ENCODE measurements at regions not wholly inside any gene's neighbourhood (a gene's known extent, or its start where the extent isn't known, plus 50 kb on each side); places are given as distances from the start of the nearest gene placed in this dataset.

- Histone ChIP-seq H3K4ac (replicated peaks; ENCODE audit: insufficient read length, low read depth, low read length) (no peak overlapping the region), H4K91ac (replicated peaks; ENCODE audit: insufficient read length, low read length) (no peak overlapping the region), H4K20me1 (replicated peaks in 1 of 2; ENCODE audit: control insufficient read depth in 1 of 2, insufficient read depth in 2 of 2, low read length in 2 of 2) (no peaks in the 10 kb centered on the region), H3K14ac (ENCODE audit: insufficient read length) (no peak overlapping the region), H3K18ac (ENCODE audit: extremely low read depth, low read length) (no peak overlapping the region), H3K9ac (replicated peaks in 1 of 4; ENCODE audit: extremely low read depth in 1 of 4, low read depth in 3 of 4, low read length in 3 of 4) (no peak overlapping the region; a peak in 1 of 7 replicates), H2BK12ac (ENCODE audit: low read depth, low read length) (no peak overlapping the region), H3K4me2 (ENCODE audit: insufficient read depth in 1 of 2, low read depth in 2 of 2, low read length in 2 of 2) (no peak overlapping the region), H3K79me1 (ENCODE audit: low read depth, low read length) (no peaks in the 10 kb centered on the region), H3K23me2 (ENCODE audit: low read depth, low read length) (no peaks in the 10 kb centered on the region), H2BK20ac (ENCODE audit: low read length) (no peak overlapping the region), H2BK120ac (replicated peaks; ENCODE audit: low read depth, low read length) (no peak overlapping the region), H4K8ac (ENCODE audit: extremely low read depth, insufficient read depth, low read length) (no peak overlapping the region), H4K5ac (ENCODE audit: insufficient read length, low read depth, low read length) (no peak overlapping the region), H3K79me2 (ENCODE audit: control insufficient read depth in 1 of 2, insufficient read depth in 2 of 2, low read length in 2 of 2) (no peaks in the 10 kb centered on the region), H3K36me3 (ENCODE audit: control insufficient read depth in 2 of 4, insufficient read depth in 4 of 4, low read length in 3 of 4) (no peaks in the 10 kb centered on the region), H3K56ac (replicated peaks; ENCODE audit: insufficient read length, low read depth, low read length) (no peak overlapping the region), H3K27me3 (replicated peaks in 1 of 4; ENCODE audit: control insufficient read depth in 3 of 4, extremely low read depth in 1 of 4, insufficient read depth in 3 of 4, low read length in 3 of 4) (no peaks in the 10 kb centered on the region), H3K23ac (ENCODE audit: insufficient read length) (no peak overlapping the region), H3K9me3 (ENCODE audit: insufficient read depth in 2 of 2, low read depth in 1 of 2, low read length in 1 of 2) (no peaks in the 10 kb centered on the region), H3K27ac (ENCODE audit: low read depth, low read length) (no peak overlapping the region), H3K4me3 (ENCODE audit: extremely low read depth in 1 of 4, insufficient read depth in 2 of 4, low read depth in 3 of 4, low read length in 4 of 4) (no peak overlapping the region), H2AFZ (ENCODE audit: low read length) (no peak overlapping the region), H2BK15ac (ENCODE audit: low read length) (no peak overlapping the region), H3K4me1 (replicated peaks in 1 of 4; ENCODE audit: control insufficient read depth in 3 of 4, insufficient read depth in 4 of 4, low read length in 3 of 4) (no peaks in the 10 kb centered on the region), H2AK5ac (ENCODE audit: low read depth, low read length) (no peak overlapping the region), H2BK5ac (ENCODE audit: low read depth, low read length) (no peak overlapping the region)
- FAIRE-seq: no peak
- TF ChIP-seq HDAC2 (IDR thresholded peaks at IDR 0.05; ENCODE audit: borderline replicate concordance in 1 of 2, low read depth in 2 of 2, low read length in 2 of 2) (no peak), PHF8 (conservative IDR thresholded peaks at IDR 0.05; ENCODE audit: low read depth, low read length) (no peak), GTF2F1 (IDR thresholded peaks at IDR 0.05; ENCODE audit: borderline replicate concordance, low read depth, low read length) (no peak), ATF2 (IDR thresholded peaks at IDR 0.05; ENCODE audit: low read length) (no peak), CTCF (IDR thresholded peaks at IDR 0.05; ENCODE audit: control extremely low read depth in 1 of 3, insufficient read depth in 1 of 3, low read depth in 1 of 3, low read length in 3 of 3) (no peak)
- POLR2A ChIA-PET (ENCODE audit: partially characterized antibody): no interaction called here
- DNase-seq (ENCODE audit: low read depth in 1 of 2, low spot score in 2 of 2): no peak
- CTCF ChIA-PET (ENCODE audit: partially characterized antibody): no interaction called here
- 69% methylated on average over 1 of the region's 1 CpG; no CpG with 5 or more reads in 1 of the 2 experiments for WGBS, 2 experiments (ENCODE audit: extremely low coverage in 1 of 2, insufficient coverage in 1 of 2, insufficient read length in 1 of 2, insufficient replicate concordance in 2 of 2, low coverage in 1 of 2, low lambda C conversion rate in 2 of 2, missing lambda C conversion rate in 1 of 2)
Observed at GRCh38 chr1:218904416-218904815, 269.3 kb upstream of the LYPLAL1 start.
